ENCODE measurements at regions not wholly inside any gene's neighbourhood (a gene's known extent, or its start where the extent isn't known, plus 50 kb on each side); places are given as distances from the start of the nearest gene placed in this dataset.

- Histone ChIP-seq H3K79me2 (ENCODE audit: insufficient read depth, low read length) (no peaks in the 10 kb centered on the region), H3K27ac (ENCODE audit: low read depth, low read length) (no peak overlapping the region)
Measured at GRCh38 chr2:129730979-129731378, 248.5 kb upstream of the RAB6C start.

GRCh38 chr2:129731907-129732629 lies 247.4 kb upstream of the RAB6C start:
- Histone ChIP-seq H3K4me2 (ENCODE audit: low read depth, low read length, poor library complexity, severe bottlenecking) (no peak overlapping the region), H3K36me3 (ENCODE audit: low read length) (no peaks in the 10 kb centered on the region), H3K9me3 (ENCODE audit: insufficient read depth, low read length) (no peaks in the 10 kb centered on the region), H2AFZ (ENCODE audit: low read depth, low read length, severe bottlenecking) (no peak overlapping the region), H3K4me3 (ENCODE audit: insufficient read depth, low read length, poor library complexity, severe bottlenecking) (no peak overlapping the region), H3K9me2 (replicated peaks; ENCODE audit: insufficient read depth, low read length) (no peaks in the 10 kb centered on the region), H3K9ac (ENCODE audit: low read length) (no peak overlapping the region), H4K20me1 (ENCODE audit: low read depth, low read length) (no peaks in the 10 kb centered on the region), H3K27ac (ENCODE audit: low read depth, low read length) (no peak overlapping the region), H3K27me3 (ENCODE audit: low read length) (no peaks in the 10 kb centered on the region), H3F3A (ENCODE audit: insufficient read depth) (no peaks in the 10 kb centered on the region), H3K79me2 (ENCODE audit: insufficient read depth, low read length) (no peaks in the 10 kb centered on the region)
- no peak for TF ChIP-seq EZH2phosphoT487 (conservative IDR thresholded peaks at IDR 0.05; ENCODE audit: low read length)
- no peak for TF ChIP-seq CTCF (IDR thresholded peaks at IDR 0.05; ENCODE audit: insufficient read depth, low read length, poor library complexity, severe bottlenecking)

More at GRCh38 chr2:129730979-129731378, 248.5 kb upstream of the RAB6C start:
- Histone ChIP-seq H3K4me3 (ENCODE audit: insufficient read depth, low read length, poor library complexity, severe bottlenecking) (no peak overlapping the region), H3F3A (ENCODE audit: insufficient read depth) (no peaks in the 10 kb centered on the region), H4K20me1 (ENCODE audit: low read depth, low read length) (no peaks in the 10 kb centered on the region), H3K9ac (ENCODE audit: low read length) (no peak overlapping the region), H3K9me2 (replicated peaks; ENCODE audit: insufficient read depth, low read length) (no peaks in the 10 kb centered on the region), H3K27me3 (ENCODE audit: low read length) (no peaks in the 10 kb centered on the region), H2AFZ (ENCODE audit: low read depth, low read length, severe bottlenecking) (no peak overlapping the region), H3K4me2 (ENCODE audit: low read depth, low read length, poor library complexity, severe bottlenecking) (no peak overlapping the region), H3K36me3 (ENCODE audit: low read length) (no peaks in the 10 kb centered on the region), H3K9me3 (ENCODE audit: insufficient read depth, low read length) (no peaks in the 10 kb centered on the region)
- TF ChIP-seq CTCF (IDR thresholded peaks at IDR 0.05; ENCODE audit: insufficient read depth, low read length, poor library complexity, severe bottlenecking) (no peak), EZH2phosphoT487 (conservative IDR thresholded peaks at IDR 0.05; ENCODE audit: low read length) (no peak)

GRCh38 chr2:129732630-129733026 lies 246.8 kb upstream of the RAB6C start:
- Histone ChIP-seq H3K4me2 (ENCODE audit: low read depth, low read length, poor library complexity, severe bottlenecking) (no peak overlapping the region), H3K27me3 (ENCODE audit: low read length) (no peaks in the 10 kb centered on the region), H2AFZ (ENCODE audit: low read depth, low read length, severe bottlenecking) (no peak overlapping the region), H3K4me3 (ENCODE audit: insufficient read depth, low read length, poor library complexity, severe bottlenecking) (no peak overlapping the region), H3K9ac (ENCODE audit: low read length) (no peak overlapping the region), H3K9me3 (ENCODE audit: insufficient read depth, low read length) (no peaks in the 10 kb centered on the region), H3K27ac (ENCODE audit: low read depth, low read length) (no peak overlapping the region), H3K36me3 (ENCODE audit: low read length) (no peaks in the 10 kb centered on the region), H4K20me1 (ENCODE audit: low read depth, low read length) (no peaks in the 10 kb centered on the region), H3K79me2 (ENCODE audit: insufficient read depth, low read length) (no peaks in the 10 kb centered on the region), H3F3A (ENCODE audit: insufficient read depth) (no peaks in the 10 kb centered on the region), H3K9me2 (replicated peaks; ENCODE audit: insufficient read depth, low read length) (no peaks in the 10 kb centered on the region)
- TF ChIP-seq CTCF (IDR thresholded peaks at IDR 0.05; ENCODE audit: insufficient read depth, low read length, poor library complexity, severe bottlenecking) (no peak), EZH2phosphoT487 (conservative IDR thresholded peaks at IDR 0.05; ENCODE audit: low read length) (no peak)
